NCI-H128 (cell line): ENCODE measurements at regions not wholly inside any gene's neighbourhood (a gene's known extent, or its start where the extent isn't known, plus 50 kb on each side); places are given as distances from the start of the nearest gene placed in this dataset.

ENCODE experiments used
- DNase-seq: peaks from one replicate; lab custom pipeline; 2025; ENCODE audit not compliant: unreplicated experiment; lab: John Stamatoyannopoulos, UW

- no peak for DNase-seq
Measured at GRCh38 chr2:14543284-14543683, 89.2 kb upstream of the LRATD1 start.

DNA sequence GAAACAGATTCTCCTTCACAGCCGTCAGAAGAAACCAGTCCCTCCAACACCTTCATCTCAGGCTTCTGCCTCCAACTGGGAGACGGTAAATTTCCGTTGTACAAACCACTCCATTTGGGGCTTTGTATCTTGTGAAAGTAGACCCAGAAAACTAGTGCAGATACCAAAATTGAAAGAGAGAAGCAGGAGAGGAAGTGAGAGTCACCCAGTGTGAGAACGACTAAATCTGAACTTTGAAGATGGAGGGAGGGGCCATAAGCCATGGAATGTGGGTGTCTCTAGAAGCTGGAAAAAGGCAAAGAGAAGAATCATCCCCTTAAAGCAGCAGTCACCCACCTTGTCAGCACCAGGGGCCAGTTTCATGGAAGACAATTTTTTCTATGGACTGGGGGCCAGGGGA lies 88.3 kb upstream of the LRATD1 start:
- no peak for DNase-seq

- no peak for DNase-seq
Measured at GRCh38 chr2:14547830-14548229, 84.7 kb upstream of the LRATD1 start.

DNA sequence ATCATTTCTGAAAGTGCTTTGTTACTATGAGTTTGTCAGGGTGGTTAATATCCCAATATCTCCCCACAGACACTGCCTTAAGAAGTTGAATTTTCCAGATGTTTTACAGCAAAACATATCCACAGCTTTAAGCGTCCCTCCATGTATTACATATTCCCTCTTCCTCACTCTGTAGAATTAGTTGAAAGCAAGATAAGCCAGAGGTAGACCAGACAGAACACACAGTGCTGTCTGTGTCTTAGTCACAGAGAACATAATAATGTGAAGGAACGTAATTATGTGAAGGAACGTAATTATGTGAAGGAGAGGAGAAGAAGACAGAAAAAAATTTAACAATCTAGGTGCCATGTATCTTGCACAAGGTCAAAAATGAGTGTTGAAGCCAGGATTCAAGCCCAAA lies 81.9 kb upstream of the LRATD1 start:
- DNase-seq = no peak

- DNase-seq = no peak
Measured at GRCh38 chr2:14551069-14551468, 81.4 kb upstream of the LRATD1 start.

DNA sequence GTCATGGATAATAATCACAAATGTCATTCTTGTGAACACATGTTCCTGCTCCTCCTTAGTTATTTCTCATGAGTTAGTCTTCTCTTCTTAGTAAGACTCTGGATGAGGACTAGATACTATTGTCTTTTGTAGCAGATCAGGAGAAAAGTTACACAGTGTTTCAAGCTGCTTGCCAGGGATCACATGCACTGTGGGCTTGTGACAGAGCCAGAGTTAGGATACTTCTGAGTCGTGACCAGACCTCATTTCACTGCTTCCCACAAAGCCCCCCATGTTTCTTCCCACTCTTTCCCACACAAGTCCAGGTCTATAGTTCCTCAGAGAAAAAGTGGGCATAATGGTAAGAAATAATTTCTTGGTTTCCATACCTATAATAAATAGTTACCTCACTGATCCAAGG lies 80.2 kb upstream of the LRATD1 start:
- no peak for DNase-seq

DNA sequence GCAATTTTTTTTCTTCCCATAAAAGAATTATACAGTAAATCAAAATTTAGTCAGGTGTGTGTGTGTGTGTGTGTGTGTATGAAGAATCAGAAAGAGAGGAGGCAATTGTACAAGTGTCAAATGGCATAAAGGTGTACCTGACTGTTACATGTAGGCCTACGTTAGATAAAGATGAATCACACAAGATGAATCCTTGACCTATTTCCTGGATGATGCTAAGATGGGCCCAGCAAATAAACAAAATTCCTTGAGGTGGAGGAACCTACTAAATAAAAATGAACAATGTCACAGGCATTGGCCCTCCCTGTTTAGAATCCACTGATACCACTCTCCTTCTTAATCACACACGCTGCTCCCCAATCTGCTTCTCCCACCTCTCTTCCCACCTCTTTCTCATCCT lies 79.7 kb upstream of the LRATD1 start:
- DNase-seq = no peak

- no peak for DNase-seq
Measured at GRCh38 chr2:14554849-14555545, 77.5 kb upstream of the LRATD1 start.

- DNase-seq = no peak
Measured at GRCh38 chr2:14557111-14557510, 75.4 kb upstream of the LRATD1 start.

DNA sequence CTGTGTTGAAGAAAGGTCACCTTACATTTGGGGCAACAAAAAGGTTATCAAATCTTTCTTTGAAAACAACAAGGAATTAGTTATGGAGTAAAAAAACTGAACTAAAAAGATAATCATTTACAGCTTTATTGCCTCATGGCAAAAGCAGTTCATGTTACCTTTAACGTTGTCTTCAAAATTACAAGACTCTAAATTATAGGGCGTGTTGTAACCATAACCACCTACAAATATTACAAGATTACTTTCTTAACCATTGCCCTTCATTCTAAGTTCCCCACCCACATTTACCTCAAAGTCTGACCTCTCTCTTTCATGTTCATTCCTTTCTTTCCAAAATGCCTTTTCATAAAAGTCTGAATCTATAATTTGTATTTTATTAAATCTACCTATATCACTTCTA lies 74.6 kb upstream of the LRATD1 start:
- no peak for DNase-seq

DNA sequence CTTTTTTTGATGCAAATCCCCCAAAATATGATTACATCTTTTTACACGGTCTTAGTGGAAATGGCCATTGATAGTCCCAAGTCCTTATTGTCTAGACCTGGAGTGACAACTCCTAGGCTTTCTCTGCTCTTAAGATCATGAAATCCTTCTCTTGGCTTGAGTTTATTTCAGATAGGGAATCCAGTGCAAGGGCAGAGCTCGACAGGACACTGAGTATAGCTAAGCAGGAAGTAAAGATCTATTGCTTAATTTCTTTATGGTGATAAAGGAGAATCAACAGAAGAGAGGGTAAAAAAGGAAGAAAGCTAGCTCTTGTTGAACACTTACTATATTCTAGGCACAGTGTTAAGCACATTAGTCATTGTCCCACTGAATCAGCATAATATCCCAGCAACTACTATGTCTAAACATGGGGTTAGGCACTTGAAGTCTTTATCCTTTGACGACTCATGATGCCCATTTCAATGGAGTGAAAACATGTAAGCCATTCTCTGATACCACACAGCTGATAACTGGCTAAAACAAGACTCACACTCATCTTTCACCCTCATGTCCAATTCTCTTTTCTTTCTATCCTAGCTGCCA lies 74.1 kb upstream of the LRATD1 start:
- DNase-seq = no peak

DNA sequence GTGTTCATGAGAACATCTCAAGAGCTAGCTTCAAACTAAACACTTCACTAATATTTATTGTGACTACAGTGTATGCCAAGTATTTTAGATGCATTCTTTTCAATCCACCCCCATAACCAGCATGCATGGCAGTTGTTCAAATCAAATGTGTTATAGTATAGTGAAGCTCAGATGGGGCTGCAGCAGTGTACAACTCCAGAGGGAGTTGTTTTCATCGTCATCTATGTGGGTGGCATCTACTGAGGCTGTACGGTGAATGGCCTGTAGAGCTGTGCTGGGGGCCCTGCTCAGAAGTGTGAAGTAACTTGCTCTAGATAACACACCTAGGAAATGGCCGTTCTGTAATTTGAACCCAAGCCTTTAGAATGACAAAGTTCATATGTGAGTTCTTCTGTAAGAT lies 71.8 kb upstream of the LRATD1 start:
- no peak for DNase-seq

DNA sequence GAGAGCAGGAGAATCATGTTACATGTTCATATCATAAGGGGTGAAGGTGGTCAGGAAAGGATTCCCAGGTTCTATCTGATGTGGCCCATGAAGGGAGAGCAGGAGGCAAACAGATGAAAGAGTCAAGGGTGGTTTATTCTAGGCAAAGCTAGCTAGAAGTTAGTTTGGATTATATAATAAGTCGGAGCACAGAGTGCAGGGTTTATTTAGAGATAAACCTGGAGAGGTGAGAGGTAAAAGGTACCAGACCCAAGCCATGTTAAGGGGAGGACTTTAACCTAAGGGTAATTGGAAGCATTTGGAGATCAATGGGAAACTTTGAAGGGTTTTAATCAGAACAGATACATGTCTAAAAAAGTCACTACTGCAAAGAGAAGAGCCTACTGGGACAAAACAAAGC lies 69.2 kb upstream of the LRATD1 start:
- DNase-seq = no peak

GRCh38 chr2:14565666-14566065 lies 66.9 kb upstream of the LRATD1 start:
- no peak for DNase-seq

DNA sequence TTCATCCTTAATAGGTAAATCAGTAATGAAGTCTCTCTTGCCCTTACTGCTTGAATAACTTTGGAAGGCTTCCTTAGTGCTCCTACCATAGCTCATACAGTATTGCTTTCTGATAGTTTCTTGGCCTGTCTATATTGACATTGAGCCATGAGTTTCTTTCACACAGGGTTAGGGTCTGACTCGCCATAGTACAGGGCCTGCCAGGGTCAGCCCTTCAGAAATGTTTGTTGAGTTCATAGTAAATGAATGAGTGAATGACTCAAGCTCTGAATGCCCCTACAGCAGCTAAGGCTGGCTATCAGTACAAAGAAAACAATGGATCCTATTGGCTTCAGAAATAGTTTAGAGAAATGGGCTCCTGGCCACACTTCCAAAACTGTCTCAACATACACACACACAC lies 65.0 kb upstream of the LRATD1 start:
- no peak for DNase-seq

- DNase-seq = no peak
Measured at GRCh38 chr2:14569294-14569693, 63.2 kb upstream of the LRATD1 start.

GRCh38 chr2:14572633-14573032 lies 59.9 kb upstream of the LRATD1 start:
- no peak for DNase-seq

DNA sequence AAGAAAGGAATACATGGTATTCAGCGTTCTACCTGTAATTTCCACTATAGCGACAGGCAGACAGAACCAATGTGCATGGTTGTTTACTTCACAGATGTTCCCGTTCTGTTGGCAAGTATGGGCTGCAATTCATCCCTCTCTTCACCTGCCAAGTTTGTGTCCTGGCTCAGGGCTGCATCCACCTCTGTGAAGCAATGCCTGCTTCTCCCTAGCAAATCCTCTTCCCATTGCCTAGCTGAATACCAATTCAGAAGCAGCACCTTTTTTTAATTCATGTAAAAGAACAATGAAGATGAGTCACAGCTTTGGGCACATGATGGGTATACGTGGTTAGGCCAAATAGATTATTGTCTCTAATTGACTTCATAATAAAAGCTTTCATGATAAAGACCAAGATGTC lies 54.7 kb upstream of the LRATD1 start:
- DNase-seq = no peak
